ENCODE measurements at regions not wholly inside any gene's neighbourhood (a gene's known extent, or its start where the extent isn't known, plus 50 kb on each side); places are given as distances from the start of the nearest gene placed in this dataset.

DNA sequence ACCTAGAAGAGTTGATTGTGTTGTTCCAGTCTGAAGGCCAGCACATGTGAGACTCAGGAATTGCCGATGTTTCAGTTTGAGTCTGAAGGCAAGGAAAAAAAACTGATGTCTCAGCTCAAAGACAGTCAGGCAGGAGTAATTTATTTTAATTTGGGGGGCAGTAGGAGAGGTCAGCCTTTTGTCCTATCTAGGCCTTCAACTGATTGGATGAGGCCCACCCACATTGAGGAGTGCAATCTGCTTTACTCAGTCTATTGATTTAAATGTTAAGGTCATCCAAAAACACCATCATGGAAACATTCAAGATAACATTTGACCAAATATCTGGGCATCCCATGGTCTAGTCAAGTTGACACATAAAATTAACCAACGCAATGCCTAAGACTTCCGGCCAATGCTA lies 288.9 kb downstream of the CDK5RAP2 start:
- DNase-seq: no peak

DNA sequence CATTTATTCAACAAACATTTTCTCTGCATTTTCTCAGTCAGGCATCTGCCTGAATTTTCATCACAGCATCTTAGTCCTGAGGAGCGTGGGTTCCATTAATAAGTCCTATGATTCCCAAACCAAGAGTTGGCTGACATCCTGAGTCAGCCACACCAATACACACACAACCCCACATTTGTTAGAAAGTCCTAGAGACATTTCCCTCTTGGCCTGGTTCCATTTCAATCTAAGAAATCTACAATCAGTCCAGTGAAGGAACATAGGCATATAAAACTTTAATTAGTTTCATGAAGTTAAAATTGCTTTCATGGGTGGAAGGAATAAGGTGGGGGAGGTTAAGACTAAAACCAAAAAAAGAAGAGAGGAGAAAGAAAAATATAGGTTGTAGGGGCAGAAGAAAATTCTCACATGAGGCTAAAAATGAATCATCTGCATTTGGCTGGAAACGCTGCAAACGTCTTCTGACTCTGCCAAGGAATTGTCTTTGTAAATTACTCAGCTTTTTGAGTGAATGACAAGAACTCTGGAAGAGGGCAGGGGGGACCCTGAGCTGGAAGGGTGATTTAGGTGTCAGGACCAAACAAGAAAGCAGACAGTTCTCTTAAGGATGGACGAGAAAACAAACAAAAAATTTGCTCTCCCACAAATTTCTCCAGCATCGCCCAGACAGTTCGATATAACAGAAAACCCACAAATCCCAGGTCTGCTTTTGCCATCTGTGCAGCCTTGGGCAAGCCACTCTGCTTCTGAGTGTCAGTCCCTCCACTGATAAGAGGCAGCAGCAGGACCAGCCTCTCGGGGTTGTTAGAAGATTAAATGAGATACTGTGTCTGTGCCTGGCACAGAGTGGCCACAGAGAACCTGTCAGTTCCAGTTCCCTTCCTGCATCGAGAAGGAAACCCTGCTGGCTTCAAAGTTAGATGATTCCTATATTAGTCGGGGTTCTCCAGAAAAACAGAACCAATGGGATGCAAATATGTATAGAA lies 289.7 kb downstream of the CDK5RAP2 start:
- DNase-seq: no peak

DNA sequence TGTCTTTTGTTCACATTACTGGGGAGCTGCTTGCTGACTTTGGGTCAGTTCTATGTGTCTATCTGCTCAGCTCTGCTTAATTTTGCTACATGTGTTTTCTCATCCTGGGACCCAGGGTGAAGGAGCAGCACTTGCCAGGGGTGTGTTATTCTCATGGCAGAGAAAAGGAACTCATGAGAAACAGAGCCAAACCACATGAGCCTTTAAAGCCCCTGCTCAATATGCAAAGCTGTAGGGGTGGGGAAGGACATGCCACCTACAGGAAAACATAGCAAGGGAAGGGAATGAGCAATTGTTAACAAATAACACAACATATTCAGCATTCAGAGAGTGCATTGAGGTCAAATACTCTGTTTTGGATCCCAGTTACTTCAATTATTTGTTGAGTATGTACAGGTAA lies 290.9 kb downstream of the CDK5RAP2 start:
- DNase-seq: no peak

DNA sequence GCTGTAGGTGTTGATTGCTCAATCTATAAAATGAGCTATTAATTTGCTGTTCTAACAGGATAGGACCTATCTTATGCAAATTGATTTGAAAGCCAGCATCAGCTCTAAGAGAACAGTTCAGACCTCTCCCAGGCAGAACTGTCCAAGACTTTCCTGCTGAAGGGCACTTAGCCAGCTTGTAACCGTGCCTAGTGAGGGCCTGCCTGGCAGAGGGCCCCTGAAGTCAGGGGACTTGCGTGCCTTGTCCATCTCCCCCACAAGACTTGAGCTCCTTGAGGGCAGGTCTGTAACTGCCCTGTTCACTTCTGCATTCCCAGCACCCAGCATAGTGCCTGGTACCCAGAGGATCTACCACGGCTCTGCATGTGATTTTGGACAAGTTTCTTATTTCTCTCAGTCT lies 293.4 kb downstream of the CDK5RAP2 start:
- DNase-seq: no peak

DNA sequence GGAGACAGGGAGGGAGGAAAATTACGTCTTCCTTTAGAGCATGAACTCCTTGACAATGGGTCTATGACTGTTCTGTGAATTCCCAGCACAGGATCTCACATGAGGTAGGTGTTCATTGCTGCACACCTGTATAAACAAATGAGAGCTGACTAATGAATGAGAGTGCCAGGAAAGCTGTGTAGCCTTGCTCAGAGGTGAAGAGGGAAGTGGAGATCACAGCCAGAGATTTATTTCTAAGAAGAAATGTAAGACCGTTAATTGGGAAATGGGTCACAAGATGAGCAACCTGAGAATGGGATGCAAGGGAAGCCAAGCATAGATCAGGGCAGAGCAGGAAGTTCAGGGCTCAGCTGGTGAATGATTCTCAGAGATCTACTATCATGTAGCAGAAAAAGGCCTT lies 295.1 kb downstream of the CDK5RAP2 start:
- no peak for DNase-seq

DNA sequence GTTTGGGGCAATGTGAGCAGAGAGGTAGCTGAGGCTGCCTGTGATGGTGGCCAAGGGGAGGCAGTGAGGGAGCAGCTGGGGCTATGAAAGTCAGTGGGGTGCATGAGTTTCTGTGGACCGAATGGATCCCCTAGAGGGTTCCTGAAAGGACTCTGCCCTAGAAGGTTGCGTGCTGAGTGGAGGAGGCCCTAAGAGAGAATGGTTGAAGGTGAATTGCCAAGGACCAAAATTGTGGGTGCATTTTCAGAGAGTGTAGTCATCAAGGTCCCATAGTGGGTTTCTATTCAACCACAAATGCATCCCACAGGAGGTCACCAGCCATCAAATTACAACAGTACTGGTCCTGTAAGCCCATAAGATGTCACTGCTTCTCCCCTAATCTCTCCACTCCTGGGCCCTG lies 298.3 kb downstream of the CDK5RAP2 start:
- no peak for DNase-seq

DNA sequence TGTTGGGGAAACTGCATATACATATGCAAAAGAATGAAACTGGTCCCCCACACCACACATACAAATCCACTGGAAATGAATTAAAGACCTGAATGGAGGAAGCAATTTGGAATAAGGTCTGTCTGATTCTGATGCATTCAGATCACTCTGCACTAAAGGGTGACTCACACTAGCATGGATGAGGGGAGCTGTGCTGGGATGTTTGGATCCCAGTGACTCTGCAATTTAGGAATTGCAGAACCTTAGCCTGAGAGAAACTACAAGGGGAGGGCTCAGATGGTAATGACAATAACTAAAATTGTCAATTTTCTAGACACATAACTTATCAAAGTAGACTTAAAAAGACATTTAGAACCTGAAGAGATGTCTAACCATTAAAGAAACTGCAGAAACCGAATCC lies 312.0 kb downstream of the CDK5RAP2 start:
- no peak for DNase-seq

DNA sequence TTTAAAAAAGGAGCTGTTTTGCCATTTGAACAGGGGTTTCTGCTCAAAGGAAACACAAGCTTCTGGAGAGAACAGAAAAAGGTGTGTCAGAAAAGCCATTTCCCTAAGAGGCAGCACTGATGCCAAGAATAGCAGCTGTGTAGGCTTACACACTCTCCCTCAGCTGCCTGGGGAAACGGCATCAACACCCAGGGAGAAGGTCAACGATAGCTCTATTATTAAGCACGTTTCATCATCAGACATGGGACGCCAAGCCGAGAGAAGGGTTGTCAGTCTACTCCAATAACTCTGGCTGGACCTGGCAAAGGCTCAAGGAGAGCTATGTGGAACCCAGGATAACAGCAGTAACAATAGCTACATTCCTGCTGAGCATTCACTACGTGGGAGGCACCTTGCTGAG lies 314.2 kb downstream of the CDK5RAP2 start:
- DNase-seq: peak; percentile 41

DNA sequence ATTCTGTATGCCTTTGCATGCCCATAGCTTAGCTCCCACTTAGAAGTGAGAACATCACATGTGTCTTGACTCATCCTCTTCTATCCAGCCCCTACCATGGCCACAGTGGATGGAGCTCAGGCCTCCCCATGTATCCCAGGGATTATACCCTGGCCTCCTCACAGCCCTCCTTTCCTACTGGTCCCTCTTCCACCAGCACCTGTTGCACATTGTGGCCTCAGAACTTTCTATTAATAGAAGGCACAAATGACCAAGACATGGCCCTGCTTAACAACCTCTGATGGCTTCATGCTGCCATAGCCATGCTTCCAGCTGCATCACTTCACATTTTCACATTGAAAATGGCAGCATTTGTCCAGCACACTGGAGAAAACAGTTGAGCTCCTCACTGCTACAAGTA lies 315.4 kb downstream of the CDK5RAP2 start:
- no peak for DNase-seq

DNA sequence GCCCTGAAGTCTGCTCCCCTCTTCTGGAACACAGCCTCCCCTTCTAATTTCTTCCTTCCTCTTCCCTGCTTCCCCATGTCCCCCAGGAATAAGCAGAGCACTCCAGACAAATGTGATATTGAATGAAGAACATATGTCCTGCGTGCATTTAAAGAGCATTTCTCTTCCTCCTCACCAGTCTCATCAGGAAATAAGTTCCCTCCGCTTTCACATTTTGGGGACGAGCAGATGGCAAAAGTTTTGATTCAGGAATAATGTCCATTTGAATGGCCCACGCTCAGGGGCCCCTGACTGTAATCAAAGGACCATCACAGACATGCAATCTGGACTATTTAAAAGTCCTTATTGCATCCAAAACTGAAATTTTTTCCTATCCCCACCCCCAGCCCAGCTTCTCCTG lies 316.1 kb downstream of the CDK5RAP2 start:
- DNase-seq: no peak

DNA sequence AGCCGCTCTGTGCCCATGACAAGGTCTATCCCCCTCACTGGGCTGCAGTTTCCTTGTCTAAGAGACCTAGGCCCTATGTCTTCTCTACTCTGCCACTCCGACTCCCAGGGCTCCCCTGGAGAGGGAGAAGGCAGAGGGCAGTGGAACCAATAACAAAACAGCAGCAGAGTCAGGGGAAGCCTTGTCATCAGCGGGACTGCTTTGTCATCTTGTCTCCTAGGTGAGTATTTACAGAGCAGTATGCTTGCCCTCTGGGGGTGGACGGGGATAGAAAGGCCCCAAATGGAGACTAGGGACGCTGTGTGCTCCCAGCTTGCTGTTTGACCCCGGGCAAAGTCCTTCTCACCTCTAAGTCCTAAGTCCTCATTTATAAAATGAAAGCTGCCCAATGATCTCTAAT lies 318.5 kb downstream of the CDK5RAP2 start:
- no peak for DNase-seq

DNA sequence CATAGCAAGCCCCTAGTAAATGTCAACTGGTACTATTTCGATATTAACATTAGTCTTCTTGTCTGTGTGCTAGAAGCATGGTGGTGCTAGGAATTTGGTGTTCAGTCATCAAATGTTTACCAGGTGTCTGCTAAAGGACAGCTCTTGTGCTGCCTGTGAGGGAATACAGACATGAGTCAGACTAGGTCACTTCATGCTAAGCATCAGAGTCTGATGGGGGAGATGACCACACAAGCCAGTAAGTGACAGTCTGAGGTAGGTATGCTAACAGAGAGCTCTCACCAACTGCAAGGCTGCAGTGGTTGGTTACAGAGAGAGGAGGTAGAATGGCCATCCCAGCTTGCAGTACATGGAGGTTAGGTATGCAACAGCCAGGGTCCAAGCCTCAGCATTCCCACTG lies 320.9 kb downstream of the CDK5RAP2 start:
- DNase-seq: no peak

DNA sequence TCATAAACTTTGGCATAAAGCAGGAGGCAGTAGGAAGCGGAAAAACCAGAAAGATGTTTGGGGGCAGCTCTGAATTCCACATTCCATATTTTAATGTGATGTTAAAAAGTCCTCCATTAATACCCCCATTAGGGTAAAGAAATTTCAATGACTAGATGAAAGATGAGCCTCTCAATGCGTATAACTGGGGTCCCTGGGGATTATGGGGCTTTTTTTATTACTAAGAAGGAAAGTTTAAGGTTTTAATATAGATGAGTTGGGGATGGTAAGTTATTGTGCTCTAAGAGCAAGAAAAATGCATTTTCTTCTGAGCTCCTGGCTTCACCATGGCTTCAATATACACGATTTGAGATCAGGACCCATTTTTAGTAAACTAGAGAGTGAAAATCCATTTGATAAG lies 321.9 kb downstream of the CDK5RAP2 start:
- no peak for DNase-seq

DNA sequence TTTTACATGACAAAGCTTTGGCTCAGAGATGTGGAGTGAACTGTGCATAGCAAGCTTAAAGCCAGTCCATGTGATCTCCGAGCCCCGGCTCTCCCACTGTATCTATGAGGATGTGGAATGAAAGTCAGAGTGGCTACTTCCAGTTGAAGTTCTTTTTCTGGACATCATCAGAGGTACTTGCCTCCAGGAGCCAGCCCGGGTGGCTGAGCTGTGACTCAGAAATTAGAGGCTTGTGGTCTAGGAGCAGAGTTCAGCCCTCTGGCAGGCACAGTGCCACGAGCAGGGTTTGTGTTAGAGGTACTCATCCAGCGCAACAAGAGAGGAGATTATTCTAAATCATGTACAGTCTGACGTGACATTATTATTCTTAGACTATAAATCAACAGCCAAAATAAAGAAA lies 322.5 kb downstream of the CDK5RAP2 start:
- DNase-seq: peak; percentile 28

DNA sequence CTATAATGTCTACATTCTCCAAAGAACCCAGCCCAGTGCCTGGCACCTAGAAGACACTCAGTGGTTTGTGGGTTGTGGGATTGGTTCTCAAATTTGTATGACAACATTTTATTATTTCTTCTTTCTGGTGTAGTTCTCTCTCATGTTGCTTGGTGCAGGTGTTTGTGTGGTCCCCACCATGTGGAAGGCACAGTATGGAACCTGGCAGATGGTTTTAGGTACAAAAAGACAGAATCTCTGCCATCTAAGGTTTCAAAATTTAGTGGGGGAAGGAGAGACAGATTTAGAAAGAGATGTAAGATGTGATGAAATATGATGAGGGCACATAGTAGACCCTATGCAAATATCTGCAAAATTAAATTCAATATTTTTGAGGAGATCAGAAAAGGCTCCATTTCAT lies 323.8 kb downstream of the CDK5RAP2 start:
- no peak for DNase-seq

DNA sequence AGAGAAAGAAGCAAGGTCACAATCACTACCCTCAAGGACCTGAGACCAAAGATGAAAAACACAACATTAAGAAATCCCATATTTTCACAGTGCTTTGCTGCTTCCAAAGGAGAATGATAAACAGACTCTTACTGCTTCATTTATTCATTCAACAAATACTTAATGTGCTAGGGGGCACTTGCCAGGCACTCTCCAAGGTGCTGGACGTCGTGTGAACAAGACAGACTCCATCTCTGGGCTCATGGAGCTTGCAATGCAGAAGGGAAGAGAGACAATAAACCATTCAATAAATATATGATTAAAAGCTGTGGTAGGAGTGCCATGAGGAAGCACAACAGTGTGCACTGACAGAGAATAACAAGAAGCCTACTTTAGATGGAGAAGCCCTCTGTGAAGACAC lies 327.7 kb downstream of the CDK5RAP2 start:
- DNase-seq: no peak

DNA sequence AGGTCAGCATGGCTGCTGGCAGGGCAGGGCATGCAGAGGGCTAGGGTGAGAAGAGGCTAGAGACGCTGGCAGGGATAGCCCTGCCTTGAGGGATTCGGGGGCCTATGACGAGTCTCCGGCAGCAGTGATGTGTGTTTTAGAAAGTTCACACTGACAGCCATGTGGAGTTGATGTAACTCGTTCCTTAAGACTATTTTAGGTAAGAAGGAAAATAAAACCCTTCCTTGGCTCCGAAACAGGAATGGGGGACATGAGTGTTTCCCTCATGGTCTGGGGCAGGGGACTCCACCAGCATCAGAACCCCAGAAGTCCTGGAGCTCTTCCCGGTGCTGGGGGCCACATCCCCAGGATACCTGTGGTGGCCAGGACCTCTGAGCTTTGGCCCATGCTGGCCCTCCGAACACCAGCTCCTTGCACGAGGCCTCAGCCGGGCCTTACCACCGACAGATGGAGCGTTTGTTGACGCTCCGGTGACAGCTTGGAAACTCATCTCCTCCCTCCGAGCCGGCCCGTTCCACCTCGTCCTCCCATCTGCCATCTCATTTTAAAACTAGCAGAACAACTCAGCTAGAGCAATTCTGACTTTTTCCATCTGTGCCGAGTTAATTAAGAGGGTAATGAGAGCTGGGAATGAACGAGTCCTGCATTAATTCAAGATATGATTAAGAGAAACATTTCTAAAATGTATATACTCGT lies 337.7 kb downstream of the CDK5RAP2 start:
- no peak for DNase-seq

DNA sequence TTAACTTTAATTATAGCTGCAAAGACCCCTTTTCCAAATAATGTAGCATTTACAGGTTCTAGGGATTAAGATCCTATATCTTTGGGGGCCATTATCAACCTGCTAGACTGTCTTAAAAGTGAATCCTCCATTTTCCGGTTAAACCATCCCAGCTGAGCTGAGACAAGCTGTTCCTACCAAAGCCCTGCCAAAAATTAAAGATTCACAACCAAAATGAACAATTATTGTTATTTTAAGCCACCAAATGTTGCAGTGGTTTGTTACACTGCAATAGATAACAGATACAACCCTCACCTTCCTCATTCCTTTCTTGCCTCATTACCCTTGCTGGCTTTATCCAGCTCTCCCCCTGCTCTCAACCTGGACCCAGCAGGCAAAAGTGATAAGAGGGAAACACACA lies 343.4 kb downstream of the CDK5RAP2 start:
- no peak for DNase-seq

DNA sequence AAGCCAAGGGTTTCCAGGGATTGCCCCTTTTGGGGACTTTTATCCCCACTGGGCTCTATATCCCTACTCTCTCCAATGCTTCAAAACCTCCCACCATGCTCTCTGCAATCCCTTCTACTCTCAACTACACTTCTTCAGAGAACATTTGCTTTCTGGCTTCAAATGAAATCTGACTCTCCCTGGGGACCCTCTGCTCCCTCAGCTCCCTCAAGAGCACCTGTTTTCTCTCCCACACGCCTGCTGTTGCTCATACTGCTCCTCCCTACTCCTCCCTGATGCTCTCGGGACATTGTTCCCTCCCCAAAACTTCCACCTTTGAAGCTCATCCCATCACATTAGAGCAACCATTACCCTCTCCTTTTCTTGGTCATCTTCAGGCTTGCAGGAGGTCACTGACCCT lies 344.9 kb downstream of the CDK5RAP2 start:
- no peak for DNase-seq

DNA sequence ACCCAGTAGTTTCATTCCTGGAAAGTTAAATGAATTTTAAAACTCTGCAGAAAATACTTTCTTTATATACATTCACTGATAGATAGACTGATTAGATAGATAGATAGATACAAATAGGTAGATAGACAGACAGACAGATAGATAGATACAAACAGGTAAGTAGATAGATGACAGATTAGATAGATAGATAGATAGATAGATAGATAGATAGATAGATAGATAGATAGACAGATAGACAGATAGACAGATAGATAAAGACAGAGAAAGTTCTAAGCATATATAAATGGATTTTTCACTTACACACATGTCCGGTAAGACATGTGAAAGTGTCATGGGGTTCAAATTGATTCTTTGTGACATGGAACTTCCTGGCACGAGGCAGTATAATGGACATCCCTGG lies 349.7 kb downstream of the CDK5RAP2 start:
- no peak for DNase-seq

DNA sequence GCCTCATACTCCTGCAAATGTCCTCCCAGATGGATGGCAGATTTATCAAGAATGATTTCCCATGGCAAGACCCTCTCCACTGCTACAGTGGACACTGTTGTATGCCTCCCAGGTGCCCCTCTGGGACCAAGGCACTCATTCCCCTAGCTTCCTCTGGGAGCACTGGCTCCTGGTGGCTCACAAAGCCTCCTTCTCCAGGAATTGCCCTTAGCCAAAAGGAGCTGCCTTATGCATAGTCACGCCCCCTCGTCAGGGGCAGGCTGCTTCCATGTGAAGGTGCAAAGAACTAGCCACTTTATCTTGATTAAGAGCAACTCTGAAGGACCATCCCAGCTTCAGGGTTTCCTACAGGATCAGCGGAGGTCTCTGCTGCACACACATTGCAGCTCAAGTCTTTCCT lies 358.1 kb downstream of the CDK5RAP2 start:
- DNase-seq: no peak

DNA sequence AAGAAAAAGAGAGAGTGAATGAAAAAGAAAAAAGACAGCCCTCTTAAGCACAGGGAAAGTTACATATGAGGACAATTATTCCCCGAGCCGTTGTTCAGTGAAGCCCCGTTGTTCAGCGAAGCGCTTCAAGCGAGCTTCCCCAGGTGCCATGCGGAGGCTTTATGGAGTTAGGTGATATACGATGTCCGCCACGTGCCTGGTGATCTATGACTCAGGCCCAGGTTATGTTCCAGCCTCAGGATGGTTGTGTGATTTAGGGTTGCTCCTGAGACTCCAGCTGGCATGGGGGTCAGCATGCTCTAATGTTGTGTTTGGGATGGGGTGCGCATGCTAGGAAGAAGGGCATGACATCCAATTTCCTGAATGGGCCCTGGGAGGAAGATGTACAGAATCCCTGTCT lies 365.6 kb downstream of the CDK5RAP2 start:
- DNase-seq: no peak

DNA sequence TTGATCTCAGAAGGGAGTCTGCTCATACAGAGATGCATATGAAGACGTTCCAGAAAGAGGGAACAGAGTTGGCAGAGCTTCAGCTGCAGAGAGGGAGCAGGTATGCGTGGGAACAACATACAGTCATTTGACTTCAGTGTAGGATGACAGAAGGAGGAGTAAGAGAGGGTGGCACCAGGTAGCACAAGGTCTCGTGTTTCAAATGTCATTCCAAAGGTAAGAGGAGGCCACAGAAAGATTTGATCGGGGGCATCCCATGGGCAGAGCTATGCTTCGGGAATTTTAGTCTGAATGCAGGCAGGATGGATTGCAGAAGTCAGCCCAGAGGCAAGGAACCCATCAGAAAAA lies 367.1 kb downstream of the CDK5RAP2 start:
- no peak for DNase-seq

DNA sequence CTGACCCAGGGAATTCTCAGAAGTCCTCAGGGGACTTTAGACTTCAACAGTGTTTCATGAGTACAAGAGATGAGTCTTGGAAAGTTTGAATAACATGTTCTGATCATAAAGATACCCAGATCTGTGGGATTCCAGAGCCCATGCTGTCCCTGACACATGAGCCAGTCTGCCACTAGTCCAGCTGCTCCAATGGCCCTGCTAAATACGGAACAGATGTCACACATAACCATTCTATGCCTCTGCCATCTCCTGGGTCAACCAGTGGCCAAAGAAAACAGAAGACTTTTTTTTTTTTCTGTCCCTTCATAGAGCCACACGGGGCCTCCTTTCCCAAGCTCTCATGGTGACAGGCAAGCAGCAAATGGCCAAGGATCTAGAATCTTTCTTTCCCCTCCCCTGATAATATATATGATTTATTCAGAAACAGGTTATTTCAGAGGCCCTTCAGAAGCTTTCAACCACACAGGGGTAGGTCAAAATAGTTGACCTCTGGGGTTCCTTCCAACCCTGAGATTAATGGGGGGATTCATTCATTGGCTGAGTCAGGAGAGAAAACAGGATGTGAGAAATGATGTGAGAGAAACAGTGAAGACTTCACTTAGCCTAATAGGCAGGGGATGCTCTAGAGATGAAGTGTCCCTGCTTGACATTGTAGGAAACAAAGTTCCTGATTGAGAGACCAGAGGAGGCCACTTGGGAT lies 367.7 kb downstream of the CDK5RAP2 start:
- no peak for DNase-seq

Measured in right hindlimb (tissue), 1 donor.